ENCODE measurements at regions not wholly inside any gene's neighbourhood (a gene's known extent, or its start where the extent isn't known, plus 50 kb on each side); places are given as distances from the start of the nearest gene placed in this dataset.

DNA sequence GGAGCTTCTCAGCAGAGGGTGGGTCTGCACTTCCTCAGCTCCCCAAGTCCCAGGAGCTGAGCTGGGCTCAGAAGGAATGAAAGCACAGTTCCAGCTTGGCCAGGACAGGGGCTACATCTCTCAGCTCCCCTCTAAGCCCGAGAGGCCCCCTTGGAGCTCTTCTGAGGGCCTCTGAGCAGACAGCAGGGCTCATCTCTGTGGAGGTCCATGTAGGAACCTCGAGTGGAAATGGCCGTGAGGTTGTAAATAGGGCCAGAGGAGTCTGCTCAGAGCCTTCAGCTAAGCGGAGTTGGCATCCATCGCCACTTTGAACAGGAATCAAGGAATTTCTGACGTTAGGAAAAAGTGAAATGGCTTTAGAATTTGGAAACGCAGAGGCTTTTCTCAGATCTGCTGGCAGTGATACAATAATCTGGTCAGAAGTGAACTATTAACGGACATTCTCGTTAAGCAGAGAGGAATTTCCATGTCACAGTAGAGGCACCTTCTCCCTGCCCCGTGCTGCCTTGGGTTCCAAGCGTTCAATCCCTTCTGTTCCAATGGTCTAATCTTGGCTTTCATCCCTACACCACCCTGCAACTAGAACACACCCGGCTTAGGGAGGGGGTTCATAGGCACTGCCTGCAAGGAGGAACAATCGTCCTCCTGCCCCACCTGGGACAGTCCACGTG lies 213.9 kb downstream of the NDUFA10 start:
- TF ChIP-seq, protein P1, sequence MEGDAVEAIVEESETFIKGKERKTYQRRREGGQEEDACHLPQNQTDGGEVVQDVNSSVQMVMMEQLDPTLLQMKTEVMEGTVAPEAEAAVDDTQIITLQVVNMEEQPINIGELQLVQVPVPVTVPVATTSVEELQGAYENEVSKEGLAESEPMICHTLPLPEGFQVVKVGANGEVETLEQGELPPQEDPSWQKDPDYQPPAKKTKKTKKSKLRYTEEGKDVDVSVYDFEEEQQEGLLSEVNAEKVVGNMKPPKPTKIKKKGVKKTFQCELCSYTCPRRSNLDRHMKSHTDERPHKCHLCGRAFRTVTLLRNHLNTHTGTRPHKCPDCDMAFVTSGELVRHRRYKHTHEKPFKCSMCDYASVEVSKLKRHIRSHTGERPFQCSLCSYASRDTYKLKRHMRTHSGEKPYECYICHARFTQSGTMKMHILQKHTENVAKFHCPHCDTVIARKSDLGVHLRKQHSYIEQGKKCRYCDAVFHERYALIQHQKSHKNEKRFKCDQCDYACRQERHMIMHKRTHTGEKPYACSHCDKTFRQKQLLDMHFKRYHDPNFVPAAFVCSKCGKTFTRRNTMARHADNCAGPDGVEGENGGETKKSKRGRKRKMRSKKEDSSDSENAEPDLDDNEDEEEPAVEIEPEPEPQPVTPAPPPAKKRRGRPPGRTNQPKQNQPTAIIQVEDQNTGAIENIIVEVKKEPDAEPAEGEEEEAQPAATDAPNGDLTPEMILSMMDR (IDR thresholded peaks at IDR 0.05): no peak
- TF ChIP-seq POLR2A (IDR thresholded peaks at IDR 0.05): no peak
